HepG2 (cell line): ENCODE measurements at regions not wholly inside any gene's neighbourhood (a gene's known extent, or its start where the extent isn't known, plus 50 kb on each side); places are given as distances from the start of the nearest gene placed in this dataset.

Experiments
- ATAC-seq: fragments of 200-7000 bp; cut with Tn5 transposase; 3 replicates; pipeline ENCODE4 v1.9.1; 2020; ENCODE audit warnings: mild to moderate bottlenecking, moderate library complexity
- BruUV-seq: library from RNA; stranded (reverse); fragments of 400-500 nt; replicated peaks from 2 replicates; lab custom pipeline; 2021; lab: Mats Ljungman, UMichigan
- CTCF ChIA-PET: fragments of 300-600 bp; formaldehyde crosslinking; extraction: SDS; loops from one replicate; lab custom pipeline; 2021; ENCODE audit warnings: low total read pairs, inconsistent platforms, low intra/inter-chr PET ratio; lab: Yijun Ruan, JAX
- POLR2A ChIA-PET: fragments of 350-600 bp; sonication (Branson Sonifier 250); formaldehyde crosslinking; loops from one replicate; lab custom pipeline; 2020; ENCODE audit warnings: antibody characterized with exemption, inconsistent platforms; lab: Yijun Ruan, JAX
- DNase-seq: peaks from one replicate; pipeline ENCODE4 v3.0.0-alpha.2; 2015; ENCODE audit warnings: low spot score
- FAIRE-seq: peaks from 3 replicates; lab custom pipeline; 2011; peaks lifted over from hg19 to GRCh38; lab: Jason Lieb, UNC
- H2AFZ ChIP-seq: one replicate; pipeline ENCODE4 v1.6.1; 2011; ENCODE audit warnings: low read length, inconsistent platforms
- H3K27ac ChIP-seq: fragments of 300-600 bp; 3 replicates; pipeline ENCODE4 v1.8.0; 2011; ENCODE audit warnings: mixed run types, mild to moderate bottlenecking, mixed read lengths, low read length, inconsistent platforms; ENCODE audit not compliant: insufficient read depth; ENCODE audit errors: extremely low read length
- H3K27me3 ChIP-seq, 2 experiments: fragments of 200-600 bp in 1 of 2; 2 replicates in 1 of 2; 3 replicates in 1 of 2; pipeline versions ENCODE4 v1.6.0 to v1.8.0; 2011; ENCODE audit warnings: low read length in 2 of 2, mild to moderate bottlenecking in 2 of 2, moderate library complexity in 2 of 2, inconsistent platforms in 1 of 2; ENCODE audit not compliant: insufficient read depth in 2 of 2, control insufficient read depth in 1 of 2
- H3K36me3 ChIP-seq, 2 experiments: fragments of 200-600 bp in 1 of 2; replicated peaks in 1 of 2; 2 replicates in 1 of 2; 3 replicates in 1 of 2; pipeline versions ENCODE4 v1.5.1 to v1.8.0; 2011; ENCODE audit warnings: low read length in 2 of 2, inconsistent platforms in 1 of 2; ENCODE audit not compliant: insufficient read depth in 2 of 2, control insufficient read depth in 1 of 2
- H3K4me1 ChIP-seq: 2 replicates; pipeline ENCODE4 v1.5.1; 2012; ENCODE audit warnings: low read length, inconsistent platforms; ENCODE audit not compliant: insufficient read depth
- H3K4me2 ChIP-seq: 2 replicates; pipeline ENCODE4 v1.6.0; 2011; ENCODE audit warnings: low read depth, low read length, inconsistent platforms
- H3K4me3 ChIP-seq, 3 experiments: fragments of 200-600 bp in 1 of 3; sonication (generic), shearing (Covaris generic) in 1 of 3; replicated peaks in 1 of 3; 2 replicates each; pipeline ENCODE4 v1.5.1; 2011 to 2016; ENCODE audit warnings: low read length in 3 of 3, inconsistent platforms in 2 of 3, low read depth in 2 of 3, mild to moderate bottlenecking in 2 of 3, control low read depth in 1 of 3, mixed read lengths in 1 of 3; ENCODE audit not compliant: insufficient read depth in 1 of 3
- H3K79me2 ChIP-seq: one replicate; pipeline ENCODE4 v1.6.1; 2011; ENCODE audit warnings: low read length, inconsistent platforms; ENCODE audit not compliant: insufficient read depth
- H3K9ac ChIP-seq: 2 replicates; pipeline ENCODE4 v1.6.0; 2011; ENCODE audit warnings: mild to moderate bottlenecking, low read depth, low read length, inconsistent platforms; ENCODE audit not compliant: insufficient read depth
- H3K9me3 ChIP-seq: 2 replicates; pipeline ENCODE4 v1.5.1; 2012; ENCODE audit warnings: mild to moderate bottlenecking, low read length
- H4K20me1 ChIP-seq: 2 replicates; pipeline ENCODE4 v1.6.0; 2011; ENCODE audit warnings: inconsistent platforms, mild to moderate bottlenecking, low read length, moderate library complexity; ENCODE audit not compliant: insufficient read depth
- CC2D1A ChIP-seq: sonication (generic); formaldehyde crosslinking; IDR thresholded peaks from 2 replicates; pipeline ENCODE4 v1.8.1; 2023; ENCODE audit warnings: mild to moderate bottlenecking, missing genetic modification reagents
- DMAP1 ChIP-seq: IDR thresholded peaks from 2 replicates; pipeline ENCODE4 v1.6.1; 2016
- GABPA ChIP-seq, 2 experiments: IDR thresholded peaks; 2 replicates each; pipeline ENCODE4 v1.6.1; 2011 to 2016; ENCODE audit warnings: low read depth in 2 of 2, low read length in 1 of 2, missing biosample characterization in 1 of 2, missing genetic modification characterization in 1 of 2
- HOXA3 ChIP-seq: sonication (generic); formaldehyde crosslinking; IDR thresholded peaks from 2 replicates; pipeline ENCODE4 v1.5.0; 2020; ENCODE audit warnings: missing genetic modification reagents
- KLF13 ChIP-seq: sonication (generic); formaldehyde crosslinking; IDR thresholded peaks from 2 replicates; pipeline ENCODE4 v1.4.0; 2020; ENCODE audit warnings: mild to moderate bottlenecking, missing genetic modification reagents
- NFE2L1 ChIP-seq: sonication (generic); formaldehyde crosslinking; IDR thresholded peaks from 2 replicates; pipeline ENCODE4 v1.4.0; 2020; ENCODE audit warnings: missing genetic modification reagents, mild to moderate bottlenecking, borderline replicate concordance
- ONECUT2 ChIP-seq: sonication (generic); formaldehyde crosslinking; IDR thresholded peaks from 2 replicates; pipeline ENCODE4 v1.4.0; 2020; ENCODE audit warnings: missing genetic modification reagents
- PAXIP1 ChIP-seq: sonication (generic); formaldehyde crosslinking; conservative IDR thresholded peaks from 2 replicates; pipeline ENCODE4 v1.4.0; 2020; ENCODE audit warnings: mild to moderate bottlenecking, missing genetic modification reagents, moderate library complexity
- RFX3 ChIP-seq: IDR thresholded peaks from 2 replicates; pipeline ENCODE4 v1.6.1; 2016; ENCODE audit warnings: missing biosample characterization, missing genetic modification reagents
- ZFP41 ChIP-seq: sonication (generic); formaldehyde crosslinking; IDR thresholded peaks from 2 replicates; pipeline ENCODE4 v1.4.0; 2020; ENCODE audit warnings: mild to moderate bottlenecking, missing genetic modification reagents, borderline replicate concordance
- ZNF3 ChIP-seq: IDR thresholded peaks from 2 replicates; pipeline ENCODE4 v1.7.0; 2017; ENCODE audit warnings: inconsistent platforms
- WGBS: methylation state at CpG from one replicate; pipeline ENCODE4 v1.1.6; 2017; ENCODE audit warnings: low lambda C conversion rate; 5-methylcytosine and 5-hydroxymethylcytosine counted together
- in situ Hi-C: cut with HindIII; loops from 2 replicates; pipeline ENCODE4 v1.10.0; 2017; ENCODE audit warnings: low pct_unique_long_range_greater_than_20kb; ENCODE audit not compliant: extremely low pct_ligation_motif_present
- intact Hi-C: fragments of 100-400 bp; cut with micrococcal nuclease; formaldehyde crosslinking; loops from one replicate; pipeline ENCODE4 v1.10.0; 2022; ENCODE audit not compliant: unreplicated experiment
- TF ChIP-seq, protein P1 (sequence below): IDR thresholded peaks from 2 replicates; pipeline ENCODE4 v1.6.1; 2016; ENCODE audit warnings: low read depth, borderline replicate concordance
- TF ChIP-seq, protein P2 (sequence below): sonication (generic); formaldehyde crosslinking; IDR thresholded peaks from 2 replicates; pipeline ENCODE4 v1.4.0; 2020; ENCODE audit warnings: missing genetic modification reagents, borderline replicate concordance
- TF ChIP-seq, protein P3 (sequence below): sonication (generic); formaldehyde crosslinking; IDR thresholded peaks from 2 replicates; pipeline ENCODE4 v1.5.0; 2020; ENCODE audit warnings: missing genetic modification reagents, mild to moderate bottlenecking, borderline replicate concordance

- H3K4me2 ChIP-seq: no peak overlapping the region
- WGBS: 98% methylated on average over 10 of the region's 10 CpGs
- no peaks in the 10 kb centered on the region for H3K36me3 ChIP-seq
- H3K27ac ChIP-seq: no peak overlapping the region
- H3K9me3 ChIP-seq: no peaks in the 10 kb centered on the region
- H3K27me3 ChIP-seq: no peaks in the 10 kb centered on the region
- intact Hi-C loops (no loop called here), in situ Hi-C loops (no loop called here)
- no TSS peak for BruUV-seq
- TF ChIP-seq, protein P1, sequence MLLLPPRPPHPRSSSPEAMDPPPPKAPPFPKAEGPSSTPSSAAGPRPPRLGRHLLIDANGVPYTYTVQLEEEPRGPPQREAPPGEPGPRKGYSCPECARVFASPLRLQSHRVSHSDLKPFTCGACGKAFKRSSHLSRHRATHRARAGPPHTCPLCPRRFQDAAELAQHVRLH (CRISPR knock-in tag): no peak
- TF ChIP-seq CC2D1A (CRISPR knock-in tag): no peak
- TF ChIP-seq RFX3: no peak
- no peak for TF ChIP-seq ONECUT2 (CRISPR knock-in tag)
- TF ChIP-seq ZFP41: no peak
- no peak for TF ChIP-seq NFE2L1 (CRISPR knock-in tag)
- no peak for TF ChIP-seq DMAP1 (CRISPR knock-in tag)
- TF ChIP-seq PAXIP1 (CRISPR knock-in tag): no peak
- TF ChIP-seq HOXA3 (CRISPR knock-in tag): no peak
- no peak for TF ChIP-seq KLF13 (CRISPR knock-in tag)
- TF ChIP-seq, protein P2, sequence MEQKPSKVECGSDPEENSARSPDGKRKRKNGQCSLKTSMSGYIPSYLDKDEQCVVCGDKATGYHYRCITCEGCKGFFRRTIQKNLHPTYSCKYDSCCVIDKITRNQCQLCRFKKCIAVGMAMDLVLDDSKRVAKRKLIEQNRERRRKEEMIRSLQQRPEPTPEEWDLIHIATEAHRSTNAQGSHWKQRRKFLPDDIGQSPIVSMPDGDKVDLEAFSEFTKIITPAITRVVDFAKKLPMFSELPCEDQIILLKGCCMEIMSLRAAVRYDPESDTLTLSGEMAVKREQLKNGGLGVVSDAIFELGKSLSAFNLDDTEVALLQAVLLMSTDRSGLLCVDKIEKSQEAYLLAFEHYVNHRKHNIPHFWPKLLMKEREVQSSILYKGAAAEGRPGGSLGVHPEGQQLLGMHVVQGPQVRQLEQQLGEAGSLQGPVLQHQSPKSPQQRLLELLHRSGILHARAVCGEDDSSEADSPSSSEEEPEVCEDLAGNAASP: no peak
- TF ChIP-seq ZNF3 (CRISPR knock-in tag): no peak
- TF ChIP-seq, protein P3, sequence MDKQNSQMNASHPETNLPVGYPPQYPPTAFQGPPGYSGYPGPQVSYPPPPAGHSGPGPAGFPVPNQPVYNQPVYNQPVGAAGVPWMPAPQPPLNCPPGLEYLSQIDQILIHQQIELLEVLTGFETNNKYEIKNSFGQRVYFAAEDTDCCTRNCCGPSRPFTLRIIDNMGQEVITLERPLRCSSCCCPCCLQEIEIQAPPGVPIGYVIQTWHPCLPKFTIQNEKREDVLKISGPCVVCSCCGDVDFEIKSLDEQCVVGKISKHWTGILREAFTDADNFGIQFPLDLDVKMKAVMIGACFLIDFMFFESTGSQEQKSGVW (CRISPR knock-in tag): no peak
- TF ChIP-seq GABPA (IDR thresholded peaks at IDR 0.05; ENCODE audit: low read depth, low read length): no peak
- no peak for TF ChIP-seq GABPA (CRISPR knock-in tag; IDR thresholded peaks at IDR 0.05; ENCODE audit: low read depth)
- POLR2A ChIA-PET: interaction anchor here (1.1 kb wide), 1 partner anchor 36 kb away, joined by 3 read pairs; no protein-coding TSS in a partner anchor
- no peak overlapping the region for H3K4me3 ChIP-seq
- no peaks in the 10 kb centered on the region for H3K79me2 ChIP-seq
- CTCF ChIA-PET: no interaction called here
- ATAC-seq (no peak), FAIRE-seq (no peak), DNase-seq (no peak)
- H2AFZ ChIP-seq: no peak overlapping the region
- no peak overlapping the region for H3K9ac ChIP-seq
- H3K4me1 ChIP-seq: peaks cover 59% of the 10 kb centered on the region
- H4K20me1 ChIP-seq: no peaks in the 10 kb centered on the region
Measured at GRCh38 chr9:91073049-91073810, 271.6 kb downstream of the SYK start.
